HCT116 (cell line): ENCODE measurements at regions not wholly inside any gene's neighbourhood (a gene's known extent, or its start where the extent isn't known, plus 50 kb on each side); places are given as distances from the start of the nearest gene placed in this dataset.

ENCODE experiments used
- ATAC-seq: fragments of 200-7000 bp; cut with Tn5 transposase; 2 replicates; pipeline ENCODE4 v1.9.1; 2020; ENCODE audit warnings: mild to moderate bottlenecking, moderate library complexity
- BruUV-seq: library from RNA; stranded (reverse); fragments of 400-500 nt; replicated peaks from 2 replicates; lab custom pipeline; 2021; lab: Mats Ljungman, UMichigan
- CTCF ChIA-PET: fragments of 300-600 bp; sonication (Branson Sonifier 250); formaldehyde crosslinking; loops from one replicate; lab custom pipeline; 2021; ENCODE audit warnings: antibody characterized with exemption; lab: Charles Lee
- POLR2A ChIA-PET: fragments of 300-600, 350-600 bp; sonication (Branson Sonifier 250); formaldehyde crosslinking; loops from one replicate; lab custom pipeline; 2021; ENCODE audit warnings: antibody characterized with exemption; lab: Charles Lee
- RAD21 ChIA-PET, 2 experiments: fragments of 300-600 bp; sonication (Branson Sonifier 250); formaldehyde crosslinking; loops; one replicate each; lab custom pipeline; 2023; ENCODE audit warnings: low total read pairs in 2 of 2; ENCODE audit not compliant: uncharacterized antibody in 2 of 2, unreplicated experiment in 2 of 2, low non-redundant PET in 1 of 2; lab: Charles Lee
- DNase-seq: peaks from one replicate; pipeline ENCODE4 v3.0.0-alpha.2; 2010; ENCODE audit warnings: low read depth, low spot score
- H2AFZ ChIP-seq: fragments of 200-600 bp; shearing (Covaris generic), sonication (generic); 2 replicates; pipeline ENCODE4 v1.6.1; 2017; ENCODE audit warnings: low read depth, mixed run types, mixed read lengths, antibody characterized with exemption, low read length; ENCODE audit not compliant: poor library complexity, severe bottlenecking
- H3K27ac ChIP-seq: 2 replicates; pipeline ENCODE4 v1.5.1; 2012; ENCODE audit warnings: low read depth, low read length
- H3K27me3 ChIP-seq: fragments of 200-600 bp; sonication (generic); 2 replicates; pipeline ENCODE4 v1.6.1; 2016; ENCODE audit warnings: mixed run types, low read length, mixed read lengths; ENCODE audit not compliant: insufficient read depth
- H3K36me3 ChIP-seq, 2 experiments: fragments of 200-500 bp in 1 of 2; fragments of 200-600 bp in 1 of 2; sonication (Bioruptor generic) in 1 of 2; sonication (generic) in 1 of 2; 2 replicates each; pipeline versions ENCODE4 v1.5.1 to v1.6.1; 2014 to 2016; ENCODE audit warnings: low read length in 2 of 2, inconsistent platforms in 1 of 2, mixed read lengths in 1 of 2, mixed run types in 1 of 2; ENCODE audit not compliant: insufficient read depth in 2 of 2, control insufficient read depth in 1 of 2
- H3K4me1 ChIP-seq, 2 experiments: fragments of 200-600 bp in 1 of 2; sonication (generic) in 1 of 2; 2 replicates each; pipeline versions ENCODE4 v1.5.1 to v1.6.1; 2012 to 2017; ENCODE audit warnings: low read length in 2 of 2, inconsistent platforms in 1 of 2, mild to moderate bottlenecking in 1 of 2, mixed read lengths in 1 of 2, mixed run types in 1 of 2, moderate library complexity in 1 of 2; ENCODE audit not compliant: insufficient read depth in 2 of 2, control insufficient read depth in 1 of 2
- H3K4me2 ChIP-seq: fragments of 200-600 bp; sonication (generic); 2 replicates; pipeline ENCODE4 v1.6.1; 2017; ENCODE audit warnings: mixed run types, low read length, mixed read lengths
- H3K4me3 ChIP-seq, 2 experiments: fragments of 200-600 bp in 1 of 2; sonication (generic) in 1 of 2; replicated peaks in 1 of 2; 2 replicates each; pipeline ENCODE4 v1.5.1; 2011 to 2016; ENCODE audit warnings: low read length in 2 of 2, control low read depth in 1 of 2, low read depth in 1 of 2, mild to moderate bottlenecking in 1 of 2, mixed read lengths in 1 of 2, mixed run types in 1 of 2
- H3K79me2 ChIP-seq: fragments of 200-600 bp; sonication (generic); 2 replicates; pipeline ENCODE4 v1.6.1; 2017; ENCODE audit warnings: mild to moderate bottlenecking, mixed run types, low read length, moderate library complexity, mixed read lengths; ENCODE audit not compliant: insufficient read depth
- H3K9ac ChIP-seq: fragments of 200-600 bp; sonication (generic); 2 replicates; pipeline ENCODE4 v1.6.1; 2016; ENCODE audit warnings: low read length, mixed read lengths
- H3K9me2 ChIP-seq: fragments of 200-600 bp; sonication (generic), shearing (Covaris generic); 2 replicates; pipeline ENCODE4 v1.6.1; 2017; ENCODE audit warnings: mixed run types, mild to moderate bottlenecking, moderate library complexity; ENCODE audit not compliant: insufficient read depth
- H3K9me3 ChIP-seq, 2 experiments: fragments of 200-500 bp in 1 of 2; fragments of 200-600 bp in 1 of 2; sonication (Bioruptor generic) in 1 of 2; sonication (generic) in 1 of 2; 2 replicates each; pipeline ENCODE4 v1.6.1; 2014 to 2017; ENCODE audit warnings: low read length in 2 of 2, mixed read lengths in 2 of 2, inconsistent platforms in 1 of 2, low read depth in 1 of 2, mild to moderate bottlenecking in 1 of 2, mixed run types in 1 of 2, moderate library complexity in 1 of 2; ENCODE audit not compliant: control insufficient read depth in 1 of 2, insufficient read depth in 1 of 2
- H4K20me1 ChIP-seq: fragments of 200-600 bp; sonication (generic), shearing (Covaris generic); 2 replicates; pipeline ENCODE4 v1.6.1; 2017; ENCODE audit warnings: mixed run types, mild to moderate bottlenecking, moderate library complexity; ENCODE audit not compliant: insufficient read depth
- CEBPB ChIP-seq: IDR thresholded peaks from 2 replicates; pipeline ENCODE4 v1.6.1; 2012; ENCODE audit warnings: low read depth
- CTCF ChIP-seq, 3 experiments: fragments of 200-600 bp in 1 of 3; sonication (generic) in 1 of 3; IDR thresholded peaks in 2 of 3; conservative IDR thresholded peaks in 1 of 3; 2 replicates each; pipeline ENCODE4 v1.5.1; 2012 to 2017; ENCODE audit warnings: low read depth in 2 of 3, low read length in 2 of 3, antibody characterized with exemption in 1 of 3, borderline replicate concordance in 1 of 3, control low read depth in 1 of 3, mild to moderate bottlenecking in 1 of 3, mixed read lengths in 1 of 3, mixed run types in 1 of 3, moderate library complexity in 1 of 3; ENCODE audit not compliant: insufficient read depth in 1 of 3
- EGR1 ChIP-seq: IDR thresholded peaks from 2 replicates; pipeline ENCODE4 v1.6.1; 2012; ENCODE audit warnings: low read depth
- ELF1 ChIP-seq: IDR thresholded peaks from 2 replicates; pipeline ENCODE4 v1.6.1; 2012; ENCODE audit warnings: low read depth, borderline replicate concordance
- EZH2phosphoT487 ChIP-seq: fragments of 200-600 bp; IDR thresholded peaks from 2 replicates; pipeline ENCODE4 v1.6.1; 2018; ENCODE audit warnings: antibody characterized with exemption, borderline replicate concordance
- FOSL1 ChIP-seq: IDR thresholded peaks from 2 replicates; pipeline ENCODE4 v1.6.1; 2012; ENCODE audit warnings: low read depth
- JUND ChIP-seq: IDR thresholded peaks from 2 replicates; pipeline ENCODE4 v1.6.1; 2012
- MAX ChIP-seq: IDR thresholded peaks from 2 replicates; pipeline ENCODE4 v1.6.1; 2012
- POLR2A ChIP-seq: IDR thresholded peaks from 2 replicates; pipeline ENCODE4 v1.7.0; 2011; ENCODE audit warnings: borderline replicate concordance; ENCODE audit not compliant: insufficient read depth, insufficient read length; ENCODE audit errors: extremely low read depth
- POLR2AphosphoS5 ChIP-seq: IDR thresholded peaks from 2 replicates; pipeline ENCODE4 v1.6.1; 2011; ENCODE audit warnings: mild to moderate bottlenecking, low read depth, low read length, moderate library complexity
- RAD21 ChIP-seq: IDR thresholded peaks from 2 replicates; pipeline ENCODE4 v1.6.1; 2012; ENCODE audit warnings: low read depth, mild to moderate bottlenecking
- REST ChIP-seq: IDR thresholded peaks from 2 replicates; pipeline ENCODE4 v1.6.1; 2012; ENCODE audit warnings: low read depth
- SIN3A ChIP-seq: IDR thresholded peaks from 2 replicates; pipeline ENCODE4 v1.6.1; 2012; ENCODE audit warnings: low read depth
- SP1 ChIP-seq: IDR thresholded peaks from 2 replicates; pipeline ENCODE4 v1.6.1; 2012; ENCODE audit warnings: low read depth
- SRF ChIP-seq: IDR thresholded peaks from 2 replicates; pipeline ENCODE4 v1.6.1; 2012; ENCODE audit warnings: low read depth
- TCF7L2 ChIP-seq: IDR thresholded peaks from 2 replicates; pipeline ENCODE4 v1.7.0; 2011; ENCODE audit warnings: borderline replicate concordance, inconsistent platforms; ENCODE audit not compliant: insufficient read depth, insufficient read length; ENCODE audit errors: extremely low read depth
- YY1 ChIP-seq: IDR thresholded peaks from 2 replicates; pipeline ENCODE4 v1.6.1; 2011; ENCODE audit warnings: low read length, low read depth, moderate library complexity, mild to moderate bottlenecking; ENCODE audit not compliant: insufficient replicate concordance; ENCODE audit errors: extremely low read depth
- ZFX ChIP-seq: fragments of 450-650 bp; IDR thresholded peaks from 2 replicates; pipeline ENCODE4 v1.6.1; 2017
- ZNF274 ChIP-seq: fragments of 200-500 bp; sonication (Bioruptor generic); IDR thresholded peaks from 2 replicates; pipeline ENCODE4 v1.6.1; 2014; ENCODE audit warnings: mild to moderate bottlenecking, low read depth, low read length, inconsistent platforms
- intact Hi-C: fragments of 100-400 bp; cut with micrococcal nuclease; formaldehyde crosslinking; loops from 2 replicates; pipeline ENCODE4 v1.10.0; 2022
- TF ChIP-seq, protein P1 (sequence below): IDR thresholded peaks from 2 replicates; pipeline ENCODE4 v1.6.1; 2011; ENCODE audit warnings: mild to moderate bottlenecking, low read length, moderate library complexity; ENCODE audit not compliant: insufficient replicate concordance; ENCODE audit errors: extremely low read depth

- Histone ChIP-seq H3K9me3 (no peaks in the 10 kb centered on the region), H3K9me2 (no peaks in the 10 kb centered on the region), H3K27ac (no peak overlapping the region)
- ChIA-PET CTCF (no interaction called here), RAD21 (no interaction called here)
- no peak for ATAC-seq
- TF ChIP-seq EZH2phosphoT487 (no peak), ZNF274 (no peak), ZFX (no peak), JUND (no peak), CTCF (IDR thresholded peaks at IDR 0.05 in 2 of 3, conservative IDR thresholded peaks at IDR 0.05 in 1 of 3; ENCODE audit: borderline replicate concordance in 1 of 3, insufficient read depth in 1 of 3, low read depth in 2 of 3, low read length in 2 of 3) (no peak), POLR2A (no peak), SIN3A (no peak), SRF (no peak), FOSL1 (no peak), ELF1 (no peak), MAX (no peak), RAD21 (no peak), CEBPB (no peak), REST (no peak), EGR1 (no peak), SP1 (no peak), TCF7L2 (no peak), YY1 (no peak), POLR2AphosphoS5 (no peak)
- TF ChIP-seq, protein P1, sequence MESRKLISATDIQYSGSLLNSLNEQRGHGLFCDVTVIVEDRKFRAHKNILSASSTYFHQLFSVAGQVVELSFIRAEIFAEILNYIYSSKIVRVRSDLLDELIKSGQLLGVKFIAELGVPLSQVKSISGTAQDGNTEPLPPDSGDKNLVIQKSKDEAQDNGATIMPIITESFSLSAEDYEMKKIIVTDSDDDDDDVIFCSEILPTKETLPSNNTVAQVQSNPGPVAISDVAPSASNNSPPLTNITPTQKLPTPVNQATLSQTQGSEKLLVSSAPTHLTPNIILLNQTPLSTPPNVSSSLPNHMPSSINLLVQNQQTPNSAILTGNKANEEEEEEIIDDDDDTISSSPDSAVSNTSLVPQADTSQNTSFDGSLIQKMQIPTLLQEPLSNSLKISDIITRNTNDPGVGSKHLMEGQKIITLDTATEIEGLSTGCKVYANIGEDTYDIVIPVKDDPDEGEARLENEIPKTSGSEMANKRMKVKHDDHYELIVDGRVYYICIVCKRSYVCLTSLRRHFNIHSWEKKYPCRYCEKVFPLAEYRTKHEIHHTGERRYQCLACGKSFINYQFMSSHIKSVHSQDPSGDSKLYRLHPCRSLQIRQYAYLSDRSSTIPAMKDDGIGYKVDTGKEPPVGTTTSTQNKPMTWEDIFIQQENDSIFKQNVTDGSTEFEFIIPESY: no peak
- TF ChIP-seq, all 23 proteins: peak for 0
- POLR2A ChIA-PET: no interaction called here
- no TSS peak for BruUV-seq
- intact Hi-C loops: no loop called here
- Histone ChIP-seq H3K36me3 (no peaks in the 10 kb centered on the region), H3K4me3 (no peak overlapping the region), H3K79me2 (no peaks in the 10 kb centered on the region), H3K9ac (no peak overlapping the region), H2AFZ (no peak overlapping the region), H3K27me3 (no peaks in the 10 kb centered on the region), H4K20me1 (no peaks in the 10 kb centered on the region), H3K4me2 (no peak overlapping the region), H3K4me1 (no peaks in the 10 kb centered on the region)
- DNase-seq: no peak
Observed at GRCh38 chr18:56436651-56437050, 201.7 kb downstream of the TXNL1 start.
